A549 (cell line): ENCODE measurements at regions not wholly inside any gene's neighbourhood (a gene's known extent, or its start where the extent isn't known, plus 50 kb on each side); places are given as distances from the start of the nearest gene placed in this dataset.

ENCODE experiments used
- ATAC-seq, 2 experiments: fragments of 200-7000 bp in 1 of 2; fragments of >200 bp in 1 of 2; cut with Nextera tagmentation in 1 of 2; cut with Tn5 transposase in 1 of 2; 3 replicates each; pipeline versions ENCODE4 v1.8.0 to v1.9.1; 2018 to 2020; ENCODE audit warnings: mild to moderate bottlenecking in 1 of 2, moderate library complexity in 1 of 2
- CTCF ChIA-PET: fragments of 300-600 bp; sonication (Branson Sonifier 250); formaldehyde crosslinking; extraction: SDS; loops from one replicate; lab custom pipeline; 2021; ENCODE audit warnings: antibody characterized with exemption, inconsistent platforms; lab: Yijun Ruan, JAX
- POLR2A ChIA-PET: fragments of 350-600 bp; formaldehyde crosslinking; extraction: SDS; loops from one replicate; lab custom pipeline; 2021; ENCODE audit warnings: antibody characterized with exemption, inconsistent platforms; lab: Yijun Ruan, JAX
- DNase-seq, 2 experiments: peaks; one replicate each; pipeline versions ENCODE4 v3.0.0 to v3.0.0-alpha.2; 2011 to 2016; ENCODE audit warnings: low read depth in 1 of 2, low spot score in 1 of 2
- FAIRE-seq: peaks from 2 replicates; lab custom pipeline; 2011; peaks lifted over from hg19 to GRCh38; lab: Jason Lieb, UNC
- H3K27ac ChIP-seq, 2 experiments: fragments of >200 bp; sonication (Bioruptor Twin); formaldehyde crosslinking; 3 replicates each; pipeline ENCODE4 v1.5.1; 2016 to 2017
- H3K4me1 ChIP-seq: fragments of >200 bp; sonication (Bioruptor Twin); formaldehyde crosslinking; 3 replicates; pipeline ENCODE4 v1.6.1; 2016
- H3K4me2 ChIP-seq: fragments of >200 bp; sonication (Bioruptor Twin); formaldehyde crosslinking; 3 replicates; pipeline ENCODE4 v1.6.1; 2016
- H3K4me3 ChIP-seq: fragments of >200 bp; sonication (Bioruptor Twin); formaldehyde crosslinking; 3 replicates; pipeline ENCODE4 v1.5.1; 2016
- H3K9me3 ChIP-seq: fragments of >200 bp; sonication (Bioruptor Twin); formaldehyde crosslinking; 3 replicates; pipeline ENCODE4 v1.6.1; 2016
- BCL3 ChIP-seq: fragments of >200 bp; sonication (Bioruptor Twin); formaldehyde crosslinking; IDR thresholded peaks from 3 replicates; pipeline ENCODE4 v1.6.1; 2016
- BHLHE40 ChIP-seq: IDR thresholded peaks from 2 replicates; pipeline ENCODE4 v1.6.1; 2012; ENCODE audit warnings: low read depth, low read length, inconsistent platforms
- CBX2 ChIP-seq: fragments of 200-600 bp; sonication (generic); IDR thresholded peaks from 2 replicates; pipeline ENCODE4 v1.6.1; 2016; ENCODE audit warnings: low read depth, mild to moderate bottlenecking, borderline replicate concordance
- CEBPB ChIP-seq, 2 experiments: fragments of >200 bp in 1 of 2; sonication (Bioruptor Twin) in 1 of 2; formaldehyde crosslinking in 1 of 2; IDR thresholded peaks; 2 replicates each; pipeline ENCODE4 v1.6.1; 2012 to 2016
- EP300 ChIP-seq, 2 experiments: fragments of >200 bp; sonication (Bioruptor Twin); formaldehyde crosslinking; IDR thresholded peaks; 2 replicates in 1 of 2; 3 replicates in 1 of 2; pipeline ENCODE4 v1.6.1; 2016 to 2017
- FOSB ChIP-seq: fragments of 250-450 bp; sonication (Bioruptor Pico); IDR thresholded peaks from 2 replicates; pipeline ENCODE4 v1.5.0; 2020; ENCODE audit warnings: mild to moderate bottlenecking, moderate library complexity
- FOXS1 ChIP-seq: fragments of 250-450 bp; sonication (Bioruptor Pico); IDR thresholded peaks from 2 replicates; pipeline ENCODE4 v1.5.0; 2020; ENCODE audit warnings: mild to moderate bottlenecking, moderate library complexity
- GATA3 ChIP-seq: IDR thresholded peaks from 2 replicates; pipeline ENCODE4 v1.6.1; 2012; ENCODE audit warnings: borderline replicate concordance
- HEYL ChIP-seq: fragments of 250-450 bp; sonication (Bioruptor Pico); IDR thresholded peaks from 2 replicates; pipeline ENCODE4 v1.8.0; 2021; ENCODE audit warnings: mild to moderate bottlenecking, moderate library complexity
- JUNB ChIP-seq: fragments of >200 bp; sonication (Bioruptor Twin); formaldehyde crosslinking; IDR thresholded peaks from 2 replicates; pipeline ENCODE4 v1.6.1; 2016
- KDM5A ChIP-seq: fragments of 200-600 bp; sonication (generic); IDR thresholded peaks from 2 replicates; pipeline ENCODE4 v1.6.1; 2016; ENCODE audit warnings: antibody characterized with exemption, mild to moderate bottlenecking
- MAFK ChIP-seq: fragments of 450-650 bp; IDR thresholded peaks from 2 replicates; pipeline ENCODE4 v1.6.1; 2014; ENCODE audit not compliant: partially characterized antibody
- MYC ChIP-seq: IDR thresholded peaks from 2 replicates; pipeline ENCODE4 v1.6.1; 2012; ENCODE audit warnings: mild to moderate bottlenecking, inconsistent platforms, low read length, improper control_type of control experiment, borderline replicate concordance
- NR3C1 ChIP-seq: fragments of >200 bp; sonication (Bioruptor Twin); formaldehyde crosslinking; IDR thresholded peaks from 3 replicates; pipeline ENCODE4 v1.6.1; 2017
- PHF8 ChIP-seq: fragments of 200-600 bp; sonication (generic); IDR thresholded peaks from 2 replicates; pipeline ENCODE4 v1.6.1; 2016; ENCODE audit warnings: low read depth, mild to moderate bottlenecking, antibody characterized with exemption, moderate library complexity, borderline replicate concordance
- POLR2AphosphoS2 ChIP-seq: conservative IDR thresholded peaks from 2 replicates; pipeline ENCODE4 v1.6.1; 2012; ENCODE audit warnings: low read length, improper control_type of control experiment, inconsistent platforms
- RAD21 ChIP-seq, 2 experiments: fragments of >200 bp in 1 of 2; sonication (Bioruptor Twin) in 1 of 2; formaldehyde crosslinking in 1 of 2; IDR thresholded peaks in 1 of 2; conservative IDR thresholded peaks in 1 of 2; 2 replicates in 1 of 2; 3 replicates in 1 of 2; pipeline ENCODE4 v1.6.1; 2012 to 2018; ENCODE audit warnings: inconsistent platforms in 1 of 2
- RFX5 ChIP-seq: fragments of 450-650 bp; IDR thresholded peaks from 2 replicates; pipeline ENCODE4 v1.7.1; 2014; ENCODE audit warnings: antibody characterized with exemption, mild to moderate bottlenecking, moderate library complexity
- RNF2 ChIP-seq: fragments of 200-600 bp; sonication (generic); IDR thresholded peaks from 2 replicates; pipeline ENCODE4 v1.6.1; 2016; ENCODE audit warnings: low read depth, mild to moderate bottlenecking, antibody characterized with exemption, moderate library complexity, borderline replicate concordance
- SMC3 ChIP-seq: fragments of >200 bp; sonication (Bioruptor Twin); formaldehyde crosslinking; IDR thresholded peaks from 3 replicates; pipeline ENCODE4 v1.6.1; 2018; ENCODE audit warnings: inconsistent platforms
- USF2 ChIP-seq: fragments of 450-650 bp; IDR thresholded peaks from 2 replicates; pipeline ENCODE4 v1.6.1; 2014; ENCODE audit warnings: antibody characterized with exemption
- ZC3H11A ChIP-seq: fragments of 450-650 bp; IDR thresholded peaks from 2 replicates; pipeline ENCODE4 v1.6.1; 2014; ENCODE audit warnings: antibody characterized with exemption, mild to moderate bottlenecking
- WGBS: methylation state at CpG from one replicate; pipeline ENCODE4 v1.1.6; 2017; ENCODE audit errors: missing lambda C conversion rate; 5-methylcytosine and 5-hydroxymethylcytosine counted together
- TF ChIP-seq, protein P1 (sequence below): IDR thresholded peaks from 2 replicates; pipeline ENCODE4 v1.6.1; 2012; ENCODE audit warnings: low read depth, borderline replicate concordance
- TF ChIP-seq, protein P2 (sequence below): IDR thresholded peaks from 2 replicates; pipeline ENCODE4 v1.6.1; 2012
- TF ChIP-seq, protein P3 (sequence below): fragments of >200 bp; sonication (Bioruptor Twin); formaldehyde crosslinking; IDR thresholded peaks from 3 replicates; pipeline ENCODE4 v1.5.1; 2016
- TF ChIP-seq, protein P4 (sequence below): fragments of 150-350 bp; IDR thresholded peaks from 2 replicates; pipeline ENCODE4 v1.6.1; 2014; ENCODE audit warnings: low read depth, mild to moderate bottlenecking, low read length

- TF ChIP-seq, protein P1, sequence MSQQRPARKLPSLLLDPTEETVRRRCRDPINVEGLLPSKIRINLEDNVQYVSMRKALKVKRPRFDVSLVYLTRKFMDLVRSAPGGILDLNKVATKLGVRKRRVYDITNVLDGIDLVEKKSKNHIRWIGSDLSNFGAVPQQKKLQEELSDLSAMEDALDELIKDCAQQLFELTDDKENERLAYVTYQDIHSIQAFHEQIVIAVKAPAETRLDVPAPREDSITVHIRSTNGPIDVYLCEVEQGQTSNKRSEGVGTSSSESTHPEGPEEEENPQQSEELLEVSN: no peak
- TF ChIP-seq CEBPB (IDR thresholded peaks at IDR 0.05) (no peak), RNF2 (no peak), FOSB (no peak), CBX2 (no peak)
Observed at GRCh38 chr22:49147171-49147570, 680.5 kb downstream of the BRD1 start (continued).

DNA sequence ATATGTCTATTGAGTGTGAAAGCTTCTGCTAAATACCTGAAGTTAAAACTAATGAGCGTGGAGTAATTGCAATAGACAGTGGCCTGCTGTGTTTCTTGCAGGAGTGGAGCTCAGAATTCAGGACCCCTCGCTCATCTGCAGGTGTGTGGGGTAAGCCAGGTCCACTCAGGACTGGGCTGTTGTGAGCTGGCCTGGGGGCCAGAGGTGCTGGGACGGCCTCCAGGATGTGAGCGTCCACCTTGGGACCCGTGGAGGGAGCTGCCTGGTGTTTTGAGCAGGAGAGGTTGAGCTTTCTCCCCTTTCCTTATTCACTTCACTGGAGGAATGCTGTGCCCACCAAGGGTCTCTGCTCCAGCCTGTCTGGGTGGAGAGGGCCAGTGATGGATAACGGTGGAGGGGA is 681.2 kb downstream of the BRD1 start:
- ATAC-seq (no peak), DNase-seq (no peak)
- TF ChIP-seq SMC3: no peak
- TF ChIP-seq CEBPB (IDR thresholded peaks at IDR 0.05): no peak
- no peak for TF ChIP-seq EP300 (IDR thresholded peaks at IDR 0.05)
- TF ChIP-seq MAFK: no peak
- no peak for TF ChIP-seq BHLHE40
- TF ChIP-seq, protein P2, sequence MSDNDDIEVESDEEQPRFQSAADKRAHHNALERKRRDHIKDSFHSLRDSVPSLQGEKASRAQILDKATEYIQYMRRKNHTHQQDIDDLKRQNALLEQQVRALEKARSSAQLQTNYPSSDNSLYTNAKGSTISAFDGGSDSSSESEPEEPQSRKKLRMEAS: no peak
- TF ChIP-seq HEYL (CRISPR knock-in tag): no peak
- TF ChIP-seq ZC3H11A: no peak
- no peak for TF ChIP-seq KDM5A
- TF ChIP-seq RFX5: no peak
- TF ChIP-seq BCL3: no peak
- no peak for TF ChIP-seq PHF8
- no peak for TF ChIP-seq POLR2AphosphoS2
- TF ChIP-seq MYC: no peak
- no peak for TF ChIP-seq GATA3
- no peak for TF ChIP-seq RAD21 (conservative IDR thresholded peaks at IDR 0.05 in 1 of 2, IDR thresholded peaks at IDR 0.05 in 1 of 2)
- TF ChIP-seq FOSB: no peak
- TF ChIP-seq NR3C1: no peak
- TF ChIP-seq, all 56 proteins: peak for 0
- no peak overlapping the region for H3K4me2 ChIP-seq
- no peak overlapping the region for H3K4me3 ChIP-seq
- CTCF ChIA-PET: no interaction called here
- H3K9me3 ChIP-seq: no peaks in the 10 kb centered on the region
- H3K27ac ChIP-seq: no peak overlapping the region
- POLR2A ChIA-PET: no interaction called here
- 11% methylated on average over 2 of the region's 6 CpGs for WGBS
- no peak for FAIRE-seq
- H3K4me1 ChIP-seq: no peaks in the 10 kb centered on the region

DNA sequence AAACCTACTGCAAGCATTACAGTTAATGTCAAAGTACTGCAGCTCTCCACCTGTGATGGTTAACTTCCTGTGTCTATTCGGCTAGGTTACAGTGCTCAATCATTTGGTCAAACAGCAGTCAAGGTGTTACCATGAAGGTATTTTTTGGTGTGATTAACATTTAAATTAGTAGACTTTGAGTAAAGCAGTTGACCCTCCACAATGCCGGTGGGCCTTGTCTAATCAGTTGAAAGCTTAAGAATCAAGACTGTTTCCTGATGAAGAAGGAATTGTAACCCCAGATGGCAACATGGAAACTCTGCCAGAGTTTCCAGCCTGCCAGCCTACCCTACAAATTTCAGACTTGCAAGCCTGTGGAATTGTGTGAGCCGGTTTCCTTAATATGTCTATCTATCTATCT is 683.9 kb downstream of the BRD1 start:
- Histone ChIP-seq H3K4me1 (no peaks in the 10 kb centered on the region), H3K4me3 (no peak overlapping the region), H3K4me2 (no peak overlapping the region), H3K9me3 (no peaks in the 10 kb centered on the region), H3K27ac (no peak overlapping the region)
- FAIRE-seq (no peak), ATAC-seq (no peak), DNase-seq (no peak)
- ChIA-PET POLR2A (no interaction called here), CTCF (interaction anchor here (0.6 kb wide), 1 partner anchor 202 kb away, joined by 3 read pairs; no protein-coding TSS in a partner anchor)
- WGBS: 18% methylated on average over 3 of the region's 3 CpGs
- TF ChIP-seq PHF8: no peak
- TF ChIP-seq, protein P3, sequence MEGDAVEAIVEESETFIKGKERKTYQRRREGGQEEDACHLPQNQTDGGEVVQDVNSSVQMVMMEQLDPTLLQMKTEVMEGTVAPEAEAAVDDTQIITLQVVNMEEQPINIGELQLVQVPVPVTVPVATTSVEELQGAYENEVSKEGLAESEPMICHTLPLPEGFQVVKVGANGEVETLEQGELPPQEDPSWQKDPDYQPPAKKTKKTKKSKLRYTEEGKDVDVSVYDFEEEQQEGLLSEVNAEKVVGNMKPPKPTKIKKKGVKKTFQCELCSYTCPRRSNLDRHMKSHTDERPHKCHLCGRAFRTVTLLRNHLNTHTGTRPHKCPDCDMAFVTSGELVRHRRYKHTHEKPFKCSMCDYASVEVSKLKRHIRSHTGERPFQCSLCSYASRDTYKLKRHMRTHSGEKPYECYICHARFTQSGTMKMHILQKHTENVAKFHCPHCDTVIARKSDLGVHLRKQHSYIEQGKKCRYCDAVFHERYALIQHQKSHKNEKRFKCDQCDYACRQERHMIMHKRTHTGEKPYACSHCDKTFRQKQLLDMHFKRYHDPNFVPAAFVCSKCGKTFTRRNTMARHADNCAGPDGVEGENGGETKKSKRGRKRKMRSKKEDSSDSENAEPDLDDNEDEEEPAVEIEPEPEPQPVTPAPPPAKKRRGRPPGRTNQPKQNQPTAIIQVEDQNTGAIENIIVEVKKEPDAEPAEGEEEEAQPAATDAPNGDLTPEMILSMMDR: no peak
- no peak for TF ChIP-seq JUNB
- no peak for TF ChIP-seq FOXS1 (CRISPR knock-in tag)
- no peak for TF ChIP-seq RNF2
- no peak for TF ChIP-seq USF2
- no peak for TF ChIP-seq BHLHE40
- TF ChIP-seq, protein P4, sequence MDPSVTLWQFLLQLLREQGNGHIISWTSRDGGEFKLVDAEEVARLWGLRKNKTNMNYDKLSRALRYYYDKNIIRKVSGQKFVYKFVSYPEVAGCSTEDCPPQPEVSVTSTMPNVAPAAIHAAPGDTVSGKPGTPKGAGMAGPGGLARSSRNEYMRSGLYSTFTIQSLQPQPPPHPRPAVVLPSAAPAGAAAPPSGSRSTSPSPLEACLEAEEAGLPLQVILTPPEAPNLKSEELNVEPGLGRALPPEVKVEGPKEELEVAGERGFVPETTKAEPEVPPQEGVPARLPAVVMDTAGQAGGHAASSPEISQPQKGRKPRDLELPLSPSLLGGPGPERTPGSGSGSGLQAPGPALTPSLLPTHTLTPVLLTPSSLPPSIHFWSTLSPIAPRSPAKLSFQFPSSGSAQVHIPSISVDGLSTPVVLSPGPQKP: no peak
